MG63 (cell line): ENCODE measurements at regions not wholly inside any gene's neighbourhood (a gene's known extent, or its start where the extent isn't known, plus 50 kb on each side); places are given as distances from the start of the nearest gene placed in this dataset.
"Not testable (repeated sequence)": the region's sequence is repeated elsewhere in the genome, so short reads cannot be mapped to it uniquely, and the experiment has no call there.

ENCODE experiments used
- DNase-seq: peaks from one replicate; pipeline ENCODE4 v3.0.0-alpha.2; 2020
- H3K27me3 ChIP-seq: fragments of 250-450 bp; sonication (Bioruptor Pico); 2 replicates; pipeline ENCODE4 v1.5.1; 2020; ENCODE audit warnings: mild to moderate bottlenecking, moderate library complexity
- H3K36me3 ChIP-seq: fragments of 250-450 bp; sonication (Bioruptor Pico); 2 replicates; pipeline ENCODE4 v1.5.1; 2020; ENCODE audit warnings: mild to moderate bottlenecking, moderate library complexity
- H3K4me3 ChIP-seq: fragments of 250-450 bp; sonication (Bioruptor Pico); 2 replicates; pipeline ENCODE4 v1.5.1; 2020; ENCODE audit warnings: mild to moderate bottlenecking, moderate library complexity
- H3K9me3 ChIP-seq: fragments of 250-450 bp; sonication (Bioruptor Pico); 2 replicates; pipeline ENCODE4 v1.5.1; 2020; ENCODE audit warnings: mild to moderate bottlenecking, moderate library complexity

DNA sequence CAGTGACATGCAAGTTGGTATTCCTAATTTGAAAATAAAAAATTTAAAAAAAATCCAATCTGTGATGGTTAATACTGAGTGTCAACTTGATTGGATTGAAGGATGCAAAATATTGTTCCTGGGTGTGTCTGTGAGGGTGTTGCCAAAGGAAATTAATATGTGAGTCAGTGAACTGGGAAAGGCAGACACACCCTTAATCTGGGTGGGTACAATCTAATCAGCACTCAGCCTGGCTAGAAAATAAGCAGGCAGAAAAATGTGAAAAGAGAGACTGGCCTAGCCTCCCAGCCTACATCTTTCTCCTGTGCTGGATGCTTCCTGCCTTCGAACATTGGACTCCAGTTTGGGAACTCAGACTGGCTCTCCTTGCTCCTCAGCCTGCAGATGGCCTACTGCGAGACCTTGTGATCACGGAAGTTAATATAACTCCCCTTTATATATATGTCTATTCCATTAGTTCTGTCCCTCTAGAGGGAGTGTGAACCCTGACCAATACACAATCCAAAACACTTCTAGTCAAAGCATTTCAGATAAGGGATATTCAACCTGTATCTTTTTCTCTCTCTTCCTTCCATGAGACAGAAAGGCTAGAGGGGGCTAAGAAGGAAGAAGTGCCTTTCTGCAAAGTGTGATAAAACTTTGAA, 712.9 kb upstream of the ADGRL3 start:
- not testable (repeated sequence) for H3K27me3 ChIP-seq, DNase-seq, H3K4me3 ChIP-seq, H3K36me3 ChIP-seq, H3K9me3 ChIP-seq

GRCh38 chr4:60500810-60501209, 699.3 kb upstream of the ADGRL3 start:
- H3K9me3 ChIP-seq: no peaks in the 10 kb centered on the region
- H3K4me3 ChIP-seq: no peak overlapping the region
- H3K27me3 ChIP-seq: no peaks in the 10 kb centered on the region
- no peaks in the 10 kb centered on the region for H3K36me3 ChIP-seq
- DNase-seq: no peak

DNA sequence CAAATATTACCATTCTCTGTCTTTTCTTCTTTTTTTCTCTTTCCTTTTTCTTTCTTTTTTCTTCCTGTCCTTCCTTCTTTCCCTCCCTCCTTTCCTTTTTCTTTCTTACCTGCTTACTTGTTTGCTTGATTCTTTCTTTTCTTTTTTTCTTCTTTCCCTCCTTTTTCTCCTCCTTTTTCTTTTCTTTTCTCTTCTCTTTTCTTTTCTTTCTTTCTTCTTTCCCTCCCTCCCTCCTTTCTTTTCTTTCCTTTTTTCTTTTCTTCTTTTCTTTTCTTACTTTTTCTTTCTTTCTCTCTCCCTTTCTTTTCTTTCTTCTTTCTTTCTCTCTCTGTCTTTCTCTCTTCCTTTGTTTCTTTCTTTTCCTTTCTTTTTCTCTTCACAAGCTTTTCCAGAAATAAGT, 697.4 kb upstream of the ADGRL3 start:
- H3K4me3 ChIP-seq: no peak overlapping the region

DNA sequence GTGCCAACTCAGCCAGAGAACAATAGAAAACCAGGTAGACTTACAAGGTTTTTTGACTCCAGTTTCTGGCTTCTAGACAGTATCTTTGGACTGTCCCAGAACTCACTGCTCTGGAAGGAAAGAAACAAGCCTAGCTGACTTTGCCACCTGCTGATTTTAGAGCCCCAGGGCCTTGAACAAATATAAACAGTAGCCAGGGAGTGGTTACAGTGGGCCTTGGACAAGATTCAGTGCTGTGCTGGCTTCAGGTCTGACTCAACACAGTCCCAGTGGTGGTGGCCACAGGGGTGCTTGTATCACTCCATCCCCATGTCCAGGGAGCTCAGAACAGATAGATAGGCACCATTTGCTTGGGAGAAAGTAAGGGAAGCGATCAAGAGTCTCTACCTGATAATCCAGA, 694.1 kb upstream of the ADGRL3 start:
- no peak for DNase-seq
- H3K27me3 ChIP-seq: no peaks in the 10 kb centered on the region

More for the DNA sequence above, 697.4 kb upstream of the ADGRL3 start:
- Histone ChIP-seq H3K27me3 (no peaks in the 10 kb centered on the region), H3K36me3 (no peaks in the 10 kb centered on the region), H3K9me3 (no peaks in the 10 kb centered on the region)
- DNase-seq: no peak

DNA sequence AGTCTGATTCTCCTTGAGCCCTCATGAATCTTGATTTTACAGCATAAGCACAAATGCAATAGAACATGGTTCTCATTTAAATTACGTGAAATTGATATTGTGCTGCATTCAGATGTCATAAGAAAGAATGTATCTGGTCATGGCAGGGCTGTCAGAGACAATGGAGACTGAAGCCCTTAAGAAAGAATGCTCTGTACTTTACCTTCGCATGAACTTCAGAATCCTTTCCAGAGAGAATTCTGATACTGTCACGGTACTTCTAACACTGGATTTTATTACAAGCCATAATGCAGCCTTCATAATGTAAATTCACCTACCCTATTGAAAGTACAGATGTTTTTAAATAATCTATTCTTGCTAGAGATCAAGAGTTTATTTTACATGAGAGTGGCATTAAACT, 677.9 kb upstream of the ADGRL3 start:
- no peaks in the 10 kb centered on the region for H3K9me3 ChIP-seq
- H3K36me3 ChIP-seq: no peaks in the 10 kb centered on the region
- H3K27me3 ChIP-seq: no peaks in the 10 kb centered on the region
- no peak overlapping the region for H3K4me3 ChIP-seq
- no peak for DNase-seq

More for the DNA sequence above, 694.1 kb upstream of the ADGRL3 start:
- no peaks in the 10 kb centered on the region for H3K36me3 ChIP-seq
- no peaks in the 10 kb centered on the region for H3K9me3 ChIP-seq
- H3K4me3 ChIP-seq: no peak overlapping the region

- no peak for DNase-seq
- Histone ChIP-seq H3K36me3 (no peaks in the 10 kb centered on the region), H3K27me3 (no peaks in the 10 kb centered on the region), H3K4me3 (no peak overlapping the region), H3K9me3 (no peaks in the 10 kb centered on the region)
Measured at GRCh38 chr4:60531776-60532379, 668.2 kb upstream of the ADGRL3 start.

GRCh38 chr4:60544981-60545380, 655.1 kb upstream of the ADGRL3 start:
- Histone ChIP-seq H3K36me3 (no peaks in the 10 kb centered on the region), H3K27me3 (no peaks in the 10 kb centered on the region), H3K9me3 (no peaks in the 10 kb centered on the region), H3K4me3 (no peak overlapping the region)
- DNase-seq: no peak

GRCh38 chr4:60562334-60562733, 637.8 kb upstream of the ADGRL3 start:
- no peaks in the 10 kb centered on the region for H3K9me3 ChIP-seq

GRCh38 chr4:60565558-60565957, 634.6 kb upstream of the ADGRL3 start:
- Histone ChIP-seq H3K27me3 (no peaks in the 10 kb centered on the region), H3K9me3 (no peaks in the 10 kb centered on the region), H3K4me3 (no peak overlapping the region), H3K36me3 (no peaks in the 10 kb centered on the region)
- no peak for DNase-seq

More at GRCh38 chr4:60562334-60562733, 637.8 kb upstream of the ADGRL3 start:
- no peaks in the 10 kb centered on the region for H3K36me3 ChIP-seq
- no peak for DNase-seq
- H3K27me3 ChIP-seq: no peaks in the 10 kb centered on the region
- H3K4me3 ChIP-seq: no peak overlapping the region

GRCh38 chr4:60575336-60575735, 624.8 kb upstream of the ADGRL3 start:
- Histone ChIP-seq H3K9me3 (no peaks in the 10 kb centered on the region), H3K4me3 (no peak overlapping the region), H3K36me3 (no peaks in the 10 kb centered on the region), H3K27me3 (no peaks in the 10 kb centered on the region)
- no peak for DNase-seq

DNA sequence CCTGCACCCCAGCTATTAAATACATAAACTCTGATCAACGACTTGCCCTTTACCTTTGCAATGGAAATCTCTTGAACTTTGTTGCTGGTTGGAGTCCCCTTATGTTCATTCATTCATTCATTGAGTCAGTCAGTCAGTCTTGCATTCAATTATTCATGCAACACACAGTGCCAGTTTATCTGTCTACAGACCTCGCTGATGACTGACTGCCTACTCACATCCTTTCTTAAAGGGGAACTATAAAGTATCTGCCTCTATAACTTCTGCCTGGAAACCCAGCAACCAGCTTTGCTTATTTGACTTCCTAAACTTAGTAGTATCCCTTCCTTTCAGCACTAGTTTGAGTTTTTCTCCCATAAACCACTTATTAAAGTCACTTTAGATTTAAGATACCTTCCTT, 620.8 kb upstream of the ADGRL3 start:
- no peak for DNase-seq
- no peaks in the 10 kb centered on the region for H3K9me3 ChIP-seq
- no peaks in the 10 kb centered on the region for H3K36me3 ChIP-seq
- no peak overlapping the region for H3K4me3 ChIP-seq
- H3K27me3 ChIP-seq: no peaks in the 10 kb centered on the region

- no peak overlapping the region for H3K4me3 ChIP-seq
- H3K27me3 ChIP-seq: no peaks in the 10 kb centered on the region
- DNase-seq: no peak
- no peaks in the 10 kb centered on the region for H3K36me3 ChIP-seq
- no peaks in the 10 kb centered on the region for H3K9me3 ChIP-seq
Measured at GRCh38 chr4:60581919-60582536, 618.1 kb upstream of the ADGRL3 start.

DNA sequence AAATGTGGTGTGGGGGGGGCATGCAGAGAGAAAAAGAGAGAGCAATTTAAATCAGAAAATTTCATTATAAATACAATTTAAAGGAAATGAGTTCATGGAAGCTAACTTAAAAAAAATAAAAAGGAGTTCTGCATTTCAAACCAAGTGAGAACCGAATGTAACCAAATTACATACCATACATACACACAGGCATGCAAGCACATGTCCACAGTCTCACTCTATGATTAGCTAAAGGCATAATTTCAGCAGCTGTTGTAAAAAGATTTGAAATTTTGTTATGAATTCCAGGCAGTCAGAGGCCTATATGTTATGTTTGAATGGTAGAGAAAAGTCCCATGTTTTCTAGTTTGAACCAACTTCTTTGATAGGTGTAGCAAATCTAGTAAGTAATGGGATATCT, 611.6 kb upstream of the ADGRL3 start:
- H3K27me3 ChIP-seq: no peaks in the 10 kb centered on the region
- no peaks in the 10 kb centered on the region for H3K36me3 ChIP-seq
- H3K9me3 ChIP-seq: no peaks in the 10 kb centered on the region
- DNase-seq: no peak
- no peak overlapping the region for H3K4me3 ChIP-seq

DNA sequence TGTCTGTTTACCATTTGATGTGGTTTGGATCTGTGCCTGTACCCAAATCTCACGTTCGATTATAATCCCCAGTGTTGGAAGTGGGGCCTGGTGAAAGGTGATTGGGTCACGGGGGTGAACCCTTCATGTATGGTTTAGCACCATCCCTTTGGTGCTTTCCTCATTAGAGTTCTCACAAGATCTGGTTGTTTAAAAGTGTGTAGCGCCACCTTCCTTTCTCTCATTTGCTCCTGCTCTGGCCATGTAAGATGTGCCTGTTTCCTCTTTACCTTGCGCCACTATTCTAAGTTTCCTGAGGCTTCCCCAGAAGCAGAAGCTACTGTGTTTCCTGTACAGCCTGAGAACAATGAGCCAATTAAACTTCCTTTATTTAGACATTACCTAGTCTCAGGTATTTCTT, 610.7 kb upstream of the ADGRL3 start:
- Histone ChIP-seq H3K36me3 (no peaks in the 10 kb centered on the region), H3K4me3 (no peak overlapping the region), H3K9me3 (no peaks in the 10 kb centered on the region), H3K27me3 (no peaks in the 10 kb centered on the region)
- DNase-seq: no peak

DNA sequence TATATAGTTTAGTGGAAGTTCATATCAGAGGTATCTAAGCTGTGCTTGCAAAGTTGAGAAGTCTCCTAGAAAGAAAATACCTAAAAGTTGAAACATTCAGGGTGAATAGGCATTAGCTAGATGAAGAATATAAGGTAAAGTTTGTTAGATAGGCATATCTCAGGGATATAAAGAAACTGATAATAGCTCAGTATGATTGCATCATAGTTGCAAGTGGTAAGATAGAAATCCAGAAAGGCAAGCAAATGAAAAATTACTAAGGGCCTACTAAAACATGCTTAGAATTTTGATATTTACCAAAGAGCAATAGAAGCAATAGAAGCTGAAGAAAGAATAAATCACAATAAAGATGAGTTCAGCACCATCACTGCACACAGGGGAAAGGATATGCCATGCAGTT, 610.0 kb upstream of the ADGRL3 start:
- Histone ChIP-seq H3K36me3 (no peaks in the 10 kb centered on the region), H3K9me3 (no peaks in the 10 kb centered on the region), H3K4me3 (no peak overlapping the region), H3K27me3 (no peaks in the 10 kb centered on the region)
- DNase-seq: no peak

- Histone ChIP-seq H3K36me3 (no peaks in the 10 kb centered on the region), H3K27me3 (no peaks in the 10 kb centered on the region), H3K9me3 (no peaks in the 10 kb centered on the region), H3K4me3 (no peak overlapping the region)
- no peak for DNase-seq
Measured at GRCh38 chr4:60605646-60606354, 594.3 kb upstream of the ADGRL3 start.

GRCh38 chr4:60611762-60612496, 588.2 kb upstream of the ADGRL3 start:
- DNase-seq: peak; percentile 13
- H3K27me3 ChIP-seq: no peaks in the 10 kb centered on the region
- no peak overlapping the region for H3K4me3 ChIP-seq
- H3K36me3 ChIP-seq: no peaks in the 10 kb centered on the region
- no peaks in the 10 kb centered on the region for H3K9me3 ChIP-seq
